IMR-90 (cell line): ENCODE measurements at regions not wholly inside any gene's neighbourhood (a gene's known extent, or its start where the extent isn't known, plus 50 kb on each side); places are given as distances from the start of the nearest gene placed in this dataset.

Experiments used
- ATAC-seq: fragments of 200-7000 bp; cut with Tn5 transposase; 2 replicates; pipeline ENCODE4 v1.9.1; 2020; ENCODE audit warnings: low read depth, mild to moderate bottlenecking, moderate library complexity
- BruUV-seq: library from RNA; stranded (reverse); fragments of 400-500 nt; replicated peaks from 2 replicates; lab custom pipeline; 2021; lab: Mats Ljungman, UMichigan
- CTCF ChIA-PET: fragments of 300-600 bp; formaldehyde crosslinking; extraction: SDS; loops from one replicate; lab custom pipeline; 2021; ENCODE audit warnings: antibody characterized with exemption; lab: Yijun Ruan, JAX
- POLR2A ChIA-PET: fragments of 300-600 bp; sonication (Branson Sonifier 250); formaldehyde crosslinking; loops from one replicate; lab custom pipeline; 2022; ENCODE audit warnings: antibody characterized with exemption; ENCODE audit not compliant: unreplicated experiment; lab: Charles Lee
- DNase-seq: peaks from one replicate; pipeline ENCODE4 v3.0.0; 2013
- H2AFZ ChIP-seq: replicated peaks from 2 replicates; pipeline ENCODE3; 2013; ENCODE audit warnings: low read length, mild to moderate bottlenecking; ENCODE audit not compliant: poor library complexity
- H2AK5ac ChIP-seq: 2 replicates; pipeline ENCODE4 v1.6.1; 2013; ENCODE audit warnings: low read depth, low read length, inconsistent platforms
- H2AK9ac ChIP-seq: replicated peaks from 2 replicates; pipeline ENCODE3; 2013; ENCODE audit warnings: mild to moderate bottlenecking, low read depth, low read length, moderate library complexity; ENCODE audit not compliant: poor library complexity
- H2BK120ac ChIP-seq: 2 replicates; pipeline ENCODE4 v1.6.1; 2013; ENCODE audit warnings: low read depth, low read length, inconsistent platforms
- H2BK15ac ChIP-seq: 3 replicates; pipeline ENCODE4 v1.6.1; 2013; ENCODE audit warnings: low read depth, low read length, inconsistent platforms
- H2BK20ac ChIP-seq: 2 replicates; pipeline ENCODE4 v1.6.1; 2013; ENCODE audit warnings: low read depth, mild to moderate bottlenecking, inconsistent platforms, low read length, moderate library complexity
- H2BK5ac ChIP-seq: 2 replicates; pipeline ENCODE4 v1.6.1; 2013; ENCODE audit warnings: mild to moderate bottlenecking, low read depth, low read length, inconsistent platforms; ENCODE audit not compliant: poor library complexity, severe bottlenecking
- H3K14ac ChIP-seq: replicated peaks from 2 replicates; pipeline ENCODE4 v1.6.1; 2013; ENCODE audit warnings: low read depth, low read length, inconsistent platforms
- H3K18ac ChIP-seq: 2 replicates; pipeline ENCODE4 v1.6.1; 2013; ENCODE audit warnings: low read depth, low read length, control low read depth
- H3K23ac ChIP-seq: 2 replicates; pipeline ENCODE4 v1.6.1; 2013; ENCODE audit warnings: low read depth, low read length, inconsistent platforms
- H3K27ac ChIP-seq: 2 replicates; pipeline ENCODE4 v1.5.1; 2013; ENCODE audit warnings: mild to moderate bottlenecking, control low read depth, low read length; ENCODE audit not compliant: insufficient read depth
- H3K27me3 ChIP-seq: 2 replicates; pipeline ENCODE4 v1.6.1; 2013; ENCODE audit warnings: low read length; ENCODE audit not compliant: control insufficient read depth, insufficient read depth
- H3K36me3 ChIP-seq: 2 replicates; pipeline ENCODE4 v1.6.1; 2013; ENCODE audit warnings: low read length, mixed read lengths; ENCODE audit not compliant: control insufficient read depth, insufficient read depth
- H3K4ac ChIP-seq: 2 replicates; pipeline ENCODE4 v1.6.1; 2013; ENCODE audit warnings: low read depth, low read length, inconsistent platforms
- H3K4me1 ChIP-seq: 2 replicates; pipeline ENCODE4 v1.6.1; 2013; ENCODE audit warnings: low read length, mixed read lengths; ENCODE audit not compliant: control insufficient read depth, insufficient read depth
- H3K4me2 ChIP-seq: 2 replicates; pipeline ENCODE4 v1.6.1; 2013; ENCODE audit warnings: low read depth, mild to moderate bottlenecking, control low read depth, low read length, moderate library complexity
- H3K4me3 ChIP-seq: 2 replicates; pipeline ENCODE4 v1.5.1; 2013; ENCODE audit warnings: low read depth, mild to moderate bottlenecking, control low read depth, low read length, moderate library complexity; ENCODE audit not compliant: insufficient read depth
- H3K56ac ChIP-seq: 2 replicates; pipeline ENCODE4 v1.6.1; 2013; ENCODE audit warnings: low read length, inconsistent platforms; ENCODE audit not compliant: insufficient read depth; ENCODE audit errors: extremely low read depth
- H3K79me1 ChIP-seq, 2 experiments: 2 replicates each; pipeline ENCODE4 v1.6.1; 2013; ENCODE audit warnings: low read length in 2 of 2, inconsistent platforms in 1 of 2, low read depth in 1 of 2
- H3K9ac ChIP-seq: 2 replicates; pipeline ENCODE4 v1.6.1; 2013; ENCODE audit warnings: low read depth, low read length, control low read depth
- H3K9me1 ChIP-seq: 2 replicates; pipeline ENCODE4 v1.6.1; 2013; ENCODE audit warnings: low read length, inconsistent platforms; ENCODE audit not compliant: insufficient read depth
- H3K9me3 ChIP-seq: 2 replicates; pipeline ENCODE4 v1.6.1; 2013; ENCODE audit warnings: low read length; ENCODE audit not compliant: control insufficient read depth, insufficient read depth
- H4K20me1 ChIP-seq: 2 replicates; pipeline ENCODE4 v1.6.1; 2013; ENCODE audit warnings: low read length, inconsistent platforms; ENCODE audit not compliant: insufficient read depth
- H4K5ac ChIP-seq: 2 replicates; pipeline ENCODE4 v1.6.1; 2013; ENCODE audit warnings: mild to moderate bottlenecking, low read depth, low read length, control low read depth
- H4K8ac ChIP-seq, 2 experiments: 2 replicates each; pipeline ENCODE4 v1.6.1; 2013; ENCODE audit warnings: low read depth in 2 of 2, low read length in 2 of 2, control low read depth in 1 of 2, inconsistent platforms in 1 of 2
- H4K91ac ChIP-seq: 2 replicates; pipeline ENCODE4 v1.6.1; 2013; ENCODE audit warnings: low read depth, low read length, inconsistent platforms; ENCODE audit not compliant: insufficient read depth
- BHLHE40 ChIP-seq: fragments of 150-350 bp; IDR thresholded peaks from 2 replicates; pipeline ENCODE4 v1.6.1; 2016; ENCODE audit warnings: mild to moderate bottlenecking, low read depth, low read length
- CEBPB ChIP-seq: IDR thresholded peaks from 2 replicates; pipeline ENCODE4 v1.6.1; 2012; ENCODE audit warnings: low read depth, low read length, improper control_type of control experiment
- CHD1 ChIP-seq: IDR thresholded peaks from 2 replicates; pipeline ENCODE4 v1.6.1; 2012; ENCODE audit warnings: low read depth, low read length, improper control_type of control experiment
- FOS ChIP-seq: fragments of 150-350 bp; IDR thresholded peaks from 2 replicates; pipeline ENCODE4 v1.6.1; 2016; ENCODE audit warnings: low read depth, low read length
- MAFK ChIP-seq: IDR thresholded peaks from 2 replicates; pipeline ENCODE4 v1.6.1; 2012; ENCODE audit warnings: low read depth, low read length, improper control_type of control experiment
- MAZ ChIP-seq: IDR thresholded peaks from 2 replicates; pipeline ENCODE4 v1.6.1; 2012; ENCODE audit warnings: low read depth, mild to moderate bottlenecking, low read length, improper control_type of control experiment, moderate library complexity, borderline replicate concordance
- MXI1 ChIP-seq: IDR thresholded peaks from 2 replicates; pipeline ENCODE4 v1.6.1; 2012; ENCODE audit warnings: low read depth, mild to moderate bottlenecking, low read length, moderate library complexity, borderline replicate concordance
- NFE2L2 ChIP-seq: fragments of 150-350 bp; IDR thresholded peaks from 2 replicates; pipeline ENCODE4 v1.6.1; 2016; ENCODE audit warnings: low read depth, mild to moderate bottlenecking, low read length
- POLR2A ChIP-seq: IDR thresholded peaks from 2 replicates; pipeline ENCODE4 v1.6.1; 2012; ENCODE audit warnings: mild to moderate bottlenecking, low read depth, low read length
- RCOR1 ChIP-seq: IDR thresholded peaks from 2 replicates; pipeline ENCODE4 v1.6.1; 2012; ENCODE audit warnings: mild to moderate bottlenecking, low read length, improper control_type of control experiment; ENCODE audit not compliant: insufficient replicate concordance
- RFX5 ChIP-seq: IDR thresholded peaks from 2 replicates; pipeline ENCODE4 v1.8.0; 2012; ENCODE audit warnings: low read depth, mild to moderate bottlenecking, low read length, moderate library complexity
- WGBS, 2 experiments: methylation state at CpG; one replicate each; pipeline versions ENCODE4 v1.1.5 to v1.1.7; 2013; ENCODE audit warnings: missing lambda C conversion rate in 2 of 2; ENCODE audit not compliant: insufficient read length in 1 of 2; ENCODE audit errors: extremely low coverage in 2 of 2; 5-methylcytosine and 5-hydroxymethylcytosine counted together
- dilution Hi-C: fragments of 300-500 bp; cut with HindIII; formaldehyde crosslinking; loops from one replicate; pipeline ENCODE4 v1.14.3; 2018; ENCODE audit warnings: low sequenced_read_pairs; ENCODE audit not compliant: unreplicated experiment
- in situ Hi-C: fragments of 300-500 bp; cut with MboI; formaldehyde crosslinking; loops from 3 replicates; pipeline ENCODE4 v1.14.3; 2019; ENCODE audit warnings: low sequenced_read_pairs, inconsistent platforms, mixed read lengths
- intact Hi-C: fragments of 100-400 bp; cut with micrococcal nuclease; formaldehyde crosslinking; loops from 2 replicates; pipeline ENCODE4 v1.10.0; 2022
- TF ChIP-seq, protein P1 (sequence below): fragments of 150-350 bp; IDR thresholded peaks from 2 replicates; pipeline ENCODE4 v1.6.1; 2016; ENCODE audit warnings: low read depth, mild to moderate bottlenecking, low read length, moderate library complexity, borderline replicate concordance
- TF ChIP-seq, protein P2 (sequence below): fragments of 150-350 bp; IDR thresholded peaks from 2 replicates; pipeline ENCODE4 v1.6.1; 2017; ENCODE audit warnings: mild to moderate bottlenecking, antibody characterized with exemption, low read length, low read depth

- intact Hi-C loops, result no loop called here
- Histone ChIP-seq H4K8ac (no peak overlapping the region), H3K56ac (no peak overlapping the region), H3K4me2 (no peak overlapping the region), H4K20me1 (no peaks in the 10 kb centered on the region), H2BK120ac (no peak overlapping the region), H3K9ac (no peak overlapping the region), H3K27me3 (no peaks in the 10 kb centered on the region), H4K91ac (no peak overlapping the region), H2BK5ac (no peak overlapping the region), H2BK20ac (no peak overlapping the region), H3K18ac (no peak overlapping the region), H3K4me3 (no peak overlapping the region), H2AK5ac (no peak overlapping the region), H2AFZ (no peak overlapping the region), H3K79me1 (no peaks in the 10 kb centered on the region), H3K14ac (no peak overlapping the region), H3K4ac (no peak overlapping the region), H2BK15ac (no peak overlapping the region), H3K9me3 (no peaks in the 10 kb centered on the region), H3K23ac (no peak overlapping the region), H3K4me1 (no peaks in the 10 kb centered on the region), H3K36me3 (no peaks in the 10 kb centered on the region), H4K5ac (no peak overlapping the region), H3K27ac (no peak overlapping the region), H3K9me1 (no peaks in the 10 kb centered on the region), H2AK9ac (no peak overlapping the region)
- DNase-seq, result no peak
- dilution Hi-C loops, result no loop called here
- no CpG with 5 or more reads among the region's 3 CpGs for WGBS, 2 experiments
- TF ChIP-seq, protein P1, sequence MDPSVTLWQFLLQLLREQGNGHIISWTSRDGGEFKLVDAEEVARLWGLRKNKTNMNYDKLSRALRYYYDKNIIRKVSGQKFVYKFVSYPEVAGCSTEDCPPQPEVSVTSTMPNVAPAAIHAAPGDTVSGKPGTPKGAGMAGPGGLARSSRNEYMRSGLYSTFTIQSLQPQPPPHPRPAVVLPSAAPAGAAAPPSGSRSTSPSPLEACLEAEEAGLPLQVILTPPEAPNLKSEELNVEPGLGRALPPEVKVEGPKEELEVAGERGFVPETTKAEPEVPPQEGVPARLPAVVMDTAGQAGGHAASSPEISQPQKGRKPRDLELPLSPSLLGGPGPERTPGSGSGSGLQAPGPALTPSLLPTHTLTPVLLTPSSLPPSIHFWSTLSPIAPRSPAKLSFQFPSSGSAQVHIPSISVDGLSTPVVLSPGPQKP, result no peak
- TF ChIP-seq CHD1 (no peak), RCOR1 (no peak), RFX5 (no peak), MXI1 (no peak), NFE2L2 (no peak), MAZ (no peak), CEBPB (no peak), POLR2A (no peak), FOS (no peak), BHLHE40 (no peak), MAFK (no peak)
- TF ChIP-seq, protein P2, sequence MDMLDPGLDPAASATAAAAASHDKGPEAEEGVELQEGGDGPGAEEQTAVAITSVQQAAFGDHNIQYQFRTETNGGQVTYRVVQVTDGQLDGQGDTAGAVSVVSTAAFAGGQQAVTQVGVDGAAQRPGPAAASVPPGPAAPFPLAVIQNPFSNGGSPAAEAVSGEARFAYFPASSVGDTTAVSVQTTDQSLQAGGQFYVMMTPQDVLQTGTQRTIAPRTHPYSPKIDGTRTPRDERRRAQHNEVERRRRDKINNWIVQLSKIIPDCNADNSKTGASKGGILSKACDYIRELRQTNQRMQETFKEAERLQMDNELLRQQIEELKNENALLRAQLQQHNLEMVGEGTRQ, result no peak
- ChIA-PET POLR2A (no interaction called here), CTCF (no interaction called here)
- no TSS peak for BruUV-seq
- in situ Hi-C loops, result no loop called here
- no peak for ATAC-seq
Measured at GRCh38 chr7:83849131-83849530, 200.2 kb upstream of the SEMA3E start.
